ENCODE measurements at regions not wholly inside any gene's neighbourhood (a gene's known extent, or its start where the extent isn't known, plus 50 kb on each side); places are given as distances from the start of the nearest gene placed in this dataset.

GRCh38 chr3:109772520-109772919 is 435.2 kb upstream of the DPPA4 start:
- Mint-ChIP-seq H3K4me3 (no peak overlapping the region), H3K4me1 (no peaks in the 10 kb centered on the region), H3K9me3 (peaks cover 4 to 9% of the 10 kb centered on the region in 2 experiments; a peak in 3 of 5 replicates), H3K27ac (no peak overlapping the region), H3K27me3 (ENCODE audit: low read depth) (no peaks in the 10 kb centered on the region), H3K36me3 (ENCODE audit: insufficient read depth in 1 of 3, low read depth in 3 of 3) (peaks cover 0 to 5% (median 4%) of the 10 kb centered on the region in 3 experiments; a peak in 2 of 7 replicates)
- Histone ChIP-seq H3K4ac (ENCODE audit: low read depth, low read length) (no peak overlapping the region), H3K79me1 (ENCODE audit: insufficient read depth, low read depth, low read length, poor library complexity, severe bottlenecking) (no peaks in the 10 kb centered on the region), H4K20me1 (ENCODE audit: control insufficient read depth, insufficient read depth, insufficient read length) (no peaks in the 10 kb centered on the region), H2BK12ac (ENCODE audit: insufficient read length, low read depth, low read length) (no peak overlapping the region), H3K4me2 (ENCODE audit: insufficient read depth, insufficient read length, low read length) (no peak overlapping the region), H3K79me2 (ENCODE audit: insufficient read depth, low read length) (no peaks in the 10 kb centered on the region), H3K9me3 (ENCODE audit: control insufficient read depth, low read depth, low read length) (no peaks in the 10 kb centered on the region), H3K23ac (ENCODE audit: insufficient read length, low read depth, low read length) (no peak overlapping the region), H4K5ac (ENCODE audit: insufficient read length, low read depth, low read length) (no peak overlapping the region), H3K14ac (ENCODE audit: insufficient read depth, low read length) (no peak overlapping the region), H3K4me1 (ENCODE audit: insufficient read depth, low read length) (no peaks in the 10 kb centered on the region), H3K23me2 (ENCODE audit: insufficient read length, low read depth, low read length, poor library complexity, severe bottlenecking) (no peaks in the 10 kb centered on the region), H3K56ac (ENCODE audit: insufficient read length, low read depth, low read length) (no peak overlapping the region), H2BK15ac (ENCODE audit: low read depth, low read length) (no peak overlapping the region), H3K27me3 (ENCODE audit: insufficient read depth, low read length) (no peaks in the 10 kb centered on the region), H4K91ac (ENCODE audit: insufficient read length, low read depth, low read length) (no peak overlapping the region), H2AK5ac (ENCODE audit: insufficient read length, low read length) (no peak overlapping the region), H3K18ac (ENCODE audit: insufficient read length, low read depth, low read length) (no peak overlapping the region), H2BK20ac (ENCODE audit: low read depth, low read length, poor library complexity, severe bottlenecking) (no peak overlapping the region), H3T11ph (ENCODE audit: low read length) (no peak overlapping the region), H3K27ac (ENCODE audit: insufficient read length, low read depth, low read length) (no peak overlapping the region), H3K9ac (ENCODE audit: extremely low read depth, insufficient read length, low read length) (no peak overlapping the region), H4K8ac (replicated peaks; ENCODE audit: insufficient read length, low read depth, low read length) (no peak overlapping the region), H2AFZ (ENCODE audit: low read length) (no peak overlapping the region), H2BK120ac (ENCODE audit: low read depth, low read length, poor library complexity, severe bottlenecking) (no peak overlapping the region), H2BK5ac (ENCODE audit: insufficient read length, low read length) (no peak overlapping the region)
- DNase-seq = no peak
- TF ChIP-seq CTCF (conservative IDR thresholded peaks at IDR 0.05) = no peak
- no CpG with 5 or more reads among the region's 5 CpGs for WGBS (ENCODE audit: extremely low coverage, insufficient read length, low lambda C conversion rate)

Data from H9 (cell line).